HCT116 (cell line): ENCODE measurements at regions not wholly inside any gene's neighbourhood (a gene's known extent, or its start where the extent isn't known, plus 50 kb on each side); places are given as distances from the start of the nearest gene placed in this dataset.

Experiments
- ATAC-seq: fragments of 200-7000 bp; cut with Tn5 transposase; 2 replicates; pipeline ENCODE4 v1.9.1; 2020; ENCODE audit warnings: mild to moderate bottlenecking, moderate library complexity
- BruUV-seq: library from RNA; stranded (reverse); fragments of 400-500 nt; replicated peaks from 2 replicates; lab custom pipeline; 2021; lab: Mats Ljungman, UMichigan
- CTCF ChIA-PET: fragments of 300-600 bp; sonication (Branson Sonifier 250); formaldehyde crosslinking; loops from one replicate; lab custom pipeline; 2021; ENCODE audit warnings: antibody characterized with exemption; lab: Charles Lee
- POLR2A ChIA-PET: fragments of 300-600, 350-600 bp; sonication (Branson Sonifier 250); formaldehyde crosslinking; loops from one replicate; lab custom pipeline; 2021; ENCODE audit warnings: antibody characterized with exemption; lab: Charles Lee
- RAD21 ChIA-PET, 2 experiments: fragments of 300-600 bp; sonication (Branson Sonifier 250); formaldehyde crosslinking; loops; one replicate each; lab custom pipeline; 2023; ENCODE audit warnings: low total read pairs in 2 of 2; ENCODE audit not compliant: uncharacterized antibody in 2 of 2, unreplicated experiment in 2 of 2, low non-redundant PET in 1 of 2; lab: Charles Lee
- DNase-seq: peaks from one replicate; pipeline ENCODE4 v3.0.0-alpha.2; 2010; ENCODE audit warnings: low read depth, low spot score
- H2AFZ ChIP-seq: fragments of 200-600 bp; shearing (Covaris generic), sonication (generic); 2 replicates; pipeline ENCODE4 v1.6.1; 2017; ENCODE audit warnings: low read depth, mixed run types, mixed read lengths, antibody characterized with exemption, low read length; ENCODE audit not compliant: poor library complexity, severe bottlenecking
- H3K27ac ChIP-seq: 2 replicates; pipeline ENCODE4 v1.5.1; 2012; ENCODE audit warnings: low read depth, low read length
- H3K27me3 ChIP-seq: fragments of 200-600 bp; sonication (generic); 2 replicates; pipeline ENCODE4 v1.6.1; 2016; ENCODE audit warnings: mixed run types, low read length, mixed read lengths; ENCODE audit not compliant: insufficient read depth
- H3K36me3 ChIP-seq, 2 experiments: fragments of 200-500 bp in 1 of 2; fragments of 200-600 bp in 1 of 2; sonication (Bioruptor generic) in 1 of 2; sonication (generic) in 1 of 2; 2 replicates each; pipeline versions ENCODE4 v1.5.1 to v1.6.1; 2014 to 2016; ENCODE audit warnings: low read length in 2 of 2, inconsistent platforms in 1 of 2, mixed read lengths in 1 of 2, mixed run types in 1 of 2; ENCODE audit not compliant: insufficient read depth in 2 of 2, control insufficient read depth in 1 of 2
- H3K4me1 ChIP-seq, 2 experiments: fragments of 200-600 bp in 1 of 2; sonication (generic) in 1 of 2; 2 replicates each; pipeline versions ENCODE4 v1.5.1 to v1.6.1; 2012 to 2017; ENCODE audit warnings: low read length in 2 of 2, inconsistent platforms in 1 of 2, mild to moderate bottlenecking in 1 of 2, mixed read lengths in 1 of 2, mixed run types in 1 of 2, moderate library complexity in 1 of 2; ENCODE audit not compliant: insufficient read depth in 2 of 2, control insufficient read depth in 1 of 2
- H3K4me2 ChIP-seq: fragments of 200-600 bp; sonication (generic); 2 replicates; pipeline ENCODE4 v1.6.1; 2017; ENCODE audit warnings: mixed run types, low read length, mixed read lengths
- H3K4me3 ChIP-seq, 2 experiments: fragments of 200-600 bp in 1 of 2; sonication (generic) in 1 of 2; replicated peaks in 1 of 2; 2 replicates each; pipeline ENCODE4 v1.5.1; 2011 to 2016; ENCODE audit warnings: low read length in 2 of 2, control low read depth in 1 of 2, low read depth in 1 of 2, mild to moderate bottlenecking in 1 of 2, mixed read lengths in 1 of 2, mixed run types in 1 of 2
- H3K79me2 ChIP-seq: fragments of 200-600 bp; sonication (generic); 2 replicates; pipeline ENCODE4 v1.6.1; 2017; ENCODE audit warnings: mild to moderate bottlenecking, mixed run types, low read length, moderate library complexity, mixed read lengths; ENCODE audit not compliant: insufficient read depth
- H3K9ac ChIP-seq: fragments of 200-600 bp; sonication (generic); 2 replicates; pipeline ENCODE4 v1.6.1; 2016; ENCODE audit warnings: low read length, mixed read lengths
- H3K9me2 ChIP-seq: fragments of 200-600 bp; sonication (generic), shearing (Covaris generic); 2 replicates; pipeline ENCODE4 v1.6.1; 2017; ENCODE audit warnings: mixed run types, mild to moderate bottlenecking, moderate library complexity; ENCODE audit not compliant: insufficient read depth
- H3K9me3 ChIP-seq, 2 experiments: fragments of 200-500 bp in 1 of 2; fragments of 200-600 bp in 1 of 2; sonication (Bioruptor generic) in 1 of 2; sonication (generic) in 1 of 2; 2 replicates each; pipeline ENCODE4 v1.6.1; 2014 to 2017; ENCODE audit warnings: low read length in 2 of 2, mixed read lengths in 2 of 2, inconsistent platforms in 1 of 2, low read depth in 1 of 2, mild to moderate bottlenecking in 1 of 2, mixed run types in 1 of 2, moderate library complexity in 1 of 2; ENCODE audit not compliant: control insufficient read depth in 1 of 2, insufficient read depth in 1 of 2
- H4K20me1 ChIP-seq: fragments of 200-600 bp; sonication (generic), shearing (Covaris generic); 2 replicates; pipeline ENCODE4 v1.6.1; 2017; ENCODE audit warnings: mixed run types, mild to moderate bottlenecking, moderate library complexity; ENCODE audit not compliant: insufficient read depth
- CBX3 ChIP-seq: IDR thresholded peaks from 2 replicates; pipeline ENCODE4 v1.6.1; 2012; ENCODE audit warnings: low read depth
- CEBPB ChIP-seq: IDR thresholded peaks from 2 replicates; pipeline ENCODE4 v1.6.1; 2012; ENCODE audit warnings: low read depth
- EGR1 ChIP-seq: IDR thresholded peaks from 2 replicates; pipeline ENCODE4 v1.6.1; 2012; ENCODE audit warnings: low read depth
- ELF1 ChIP-seq: IDR thresholded peaks from 2 replicates; pipeline ENCODE4 v1.6.1; 2012; ENCODE audit warnings: low read depth, borderline replicate concordance
- EZH2 ChIP-seq: fragments of 200-600 bp; sonication (generic); IDR thresholded peaks from 2 replicates; pipeline ENCODE4 v1.6.1; 2017; ENCODE audit warnings: antibody characterized with exemption, mixed run types
- EZH2phosphoT487 ChIP-seq: fragments of 200-600 bp; IDR thresholded peaks from 2 replicates; pipeline ENCODE4 v1.6.1; 2018; ENCODE audit warnings: antibody characterized with exemption, borderline replicate concordance
- FOSL1 ChIP-seq: IDR thresholded peaks from 2 replicates; pipeline ENCODE4 v1.6.1; 2012; ENCODE audit warnings: low read depth
- POLR2A ChIP-seq: IDR thresholded peaks from 2 replicates; pipeline ENCODE4 v1.7.0; 2011; ENCODE audit warnings: borderline replicate concordance; ENCODE audit not compliant: insufficient read depth, insufficient read length; ENCODE audit errors: extremely low read depth
- POLR2AphosphoS5 ChIP-seq: IDR thresholded peaks from 2 replicates; pipeline ENCODE4 v1.6.1; 2011; ENCODE audit warnings: mild to moderate bottlenecking, low read depth, low read length, moderate library complexity
- SIN3A ChIP-seq: IDR thresholded peaks from 2 replicates; pipeline ENCODE4 v1.6.1; 2012; ENCODE audit warnings: low read depth
- SP1 ChIP-seq: IDR thresholded peaks from 2 replicates; pipeline ENCODE4 v1.6.1; 2012; ENCODE audit warnings: low read depth
- SRF ChIP-seq: IDR thresholded peaks from 2 replicates; pipeline ENCODE4 v1.6.1; 2012; ENCODE audit warnings: low read depth
- ZFX ChIP-seq: fragments of 450-650 bp; IDR thresholded peaks from 2 replicates; pipeline ENCODE4 v1.6.1; 2017
- intact Hi-C: fragments of 100-400 bp; cut with micrococcal nuclease; formaldehyde crosslinking; loops from 2 replicates; pipeline ENCODE4 v1.10.0; 2022
- TF ChIP-seq, protein P1 (sequence below): IDR thresholded peaks from 2 replicates; pipeline ENCODE4 v1.6.1; 2012; ENCODE audit warnings: low read depth
- TF ChIP-seq, protein P2 (sequence below), 3 experiments: fragments of 200-600 bp in 1 of 3; sonication (generic) in 1 of 3; IDR thresholded peaks in 2 of 3; conservative IDR thresholded peaks in 1 of 3; 2 replicates each; pipeline ENCODE4 v1.5.1; 2012 to 2017; ENCODE audit warnings: low read depth in 2 of 3, low read length in 2 of 3, antibody characterized with exemption in 1 of 3, borderline replicate concordance in 1 of 3, control low read depth in 1 of 3, mild to moderate bottlenecking in 1 of 3, mixed read lengths in 1 of 3, mixed run types in 1 of 3, moderate library complexity in 1 of 3; ENCODE audit not compliant: insufficient read depth in 1 of 3
- TF ChIP-seq, protein P3 (sequence below): IDR thresholded peaks from 2 replicates; pipeline ENCODE4 v1.6.1; 2011; ENCODE audit warnings: mild to moderate bottlenecking, low read length, moderate library complexity; ENCODE audit not compliant: insufficient replicate concordance; ENCODE audit errors: extremely low read depth
- TF ChIP-seq, protein P4 (sequence below): IDR thresholded peaks from 2 replicates; pipeline ENCODE4 v1.6.1; 2012

DNA sequence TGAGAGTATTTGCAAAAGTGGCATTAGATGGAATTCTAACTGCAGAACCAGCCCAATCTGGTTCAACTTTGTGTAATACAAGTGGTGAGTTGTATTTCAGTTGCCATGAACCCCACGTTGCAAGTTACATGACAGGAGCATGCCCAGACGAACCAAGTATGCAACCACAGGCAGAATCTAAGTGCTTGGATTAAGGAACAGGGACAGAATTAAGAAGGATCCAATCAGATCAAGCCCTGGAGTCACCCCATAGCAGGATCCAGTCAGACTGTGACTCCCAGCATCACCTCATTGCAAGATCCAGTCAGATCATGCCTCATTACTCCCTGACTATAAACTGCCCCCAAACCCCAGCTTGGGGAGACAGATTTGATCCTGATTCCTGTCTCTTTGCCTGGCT, 388.7 kb upstream of the NRP1 start:
- CTCF ChIA-PET: no interaction called here
- no peak for ATAC-seq
- Histone ChIP-seq H3K27me3 (no peaks in the 10 kb centered on the region), H3K36me3 (no peaks in the 10 kb centered on the region), H3K9me3 (no peaks in the 10 kb centered on the region), H3K4me2 (no peak overlapping the region), H3K4me3 (no peak overlapping the region), H3K27ac (no peak overlapping the region), H3K9ac (no peak overlapping the region), H4K20me1 (no peaks in the 10 kb centered on the region), H3K9me2 (no peaks in the 10 kb centered on the region), H3K4me1 (no peaks in the 10 kb centered on the region), H2AFZ (no peak overlapping the region), H3K79me2 (no peaks in the 10 kb centered on the region)
- BruUV-seq: no TSS peak
- POLR2A ChIA-PET: no interaction called here
- intact Hi-C loops: no loop called here
- TF ChIP-seq SP1 (no peak), SRF (no peak), EZH2phosphoT487 (no peak), FOSL1 (no peak), CEBPB (no peak), ZFX (no peak), ELF1 (no peak), EZH2 (no peak), POLR2A (no peak), POLR2AphosphoS5 (no peak), CBX3 (no peak), EGR1 (no peak), SIN3A (no peak)
- TF ChIP-seq, protein P1, sequence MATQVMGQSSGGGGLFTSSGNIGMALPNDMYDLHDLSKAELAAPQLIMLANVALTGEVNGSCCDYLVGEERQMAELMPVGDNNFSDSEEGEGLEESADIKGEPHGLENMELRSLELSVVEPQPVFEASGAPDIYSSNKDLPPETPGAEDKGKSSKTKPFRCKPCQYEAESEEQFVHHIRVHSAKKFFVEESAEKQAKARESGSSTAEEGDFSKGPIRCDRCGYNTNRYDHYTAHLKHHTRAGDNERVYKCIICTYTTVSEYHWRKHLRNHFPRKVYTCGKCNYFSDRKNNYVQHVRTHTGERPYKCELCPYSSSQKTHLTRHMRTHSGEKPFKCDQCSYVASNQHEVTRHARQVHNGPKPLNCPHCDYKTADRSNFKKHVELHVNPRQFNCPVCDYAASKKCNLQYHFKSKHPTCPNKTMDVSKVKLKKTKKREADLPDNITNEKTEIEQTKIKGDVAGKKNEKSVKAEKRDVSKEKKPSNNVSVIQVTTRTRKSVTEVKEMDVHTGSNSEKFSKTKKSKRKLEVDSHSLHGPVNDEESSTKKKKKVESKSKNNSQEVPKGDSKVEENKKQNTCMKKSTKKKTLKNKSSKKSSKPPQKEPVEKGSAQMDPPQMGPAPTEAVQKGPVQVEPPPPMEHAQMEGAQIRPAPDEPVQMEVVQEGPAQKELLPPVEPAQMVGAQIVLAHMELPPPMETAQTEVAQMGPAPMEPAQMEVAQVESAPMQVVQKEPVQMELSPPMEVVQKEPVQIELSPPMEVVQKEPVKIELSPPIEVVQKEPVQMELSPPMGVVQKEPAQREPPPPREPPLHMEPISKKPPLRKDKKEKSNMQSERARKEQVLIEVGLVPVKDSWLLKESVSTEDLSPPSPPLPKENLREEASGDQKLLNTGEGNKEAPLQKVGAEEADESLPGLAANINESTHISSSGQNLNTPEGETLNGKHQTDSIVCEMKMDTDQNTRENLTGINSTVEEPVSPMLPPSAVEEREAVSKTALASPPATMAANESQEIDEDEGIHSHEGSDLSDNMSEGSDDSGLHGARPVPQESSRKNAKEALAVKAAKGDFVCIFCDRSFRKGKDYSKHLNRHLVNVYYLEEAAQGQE: no peak
- TF ChIP-seq, protein P2, sequence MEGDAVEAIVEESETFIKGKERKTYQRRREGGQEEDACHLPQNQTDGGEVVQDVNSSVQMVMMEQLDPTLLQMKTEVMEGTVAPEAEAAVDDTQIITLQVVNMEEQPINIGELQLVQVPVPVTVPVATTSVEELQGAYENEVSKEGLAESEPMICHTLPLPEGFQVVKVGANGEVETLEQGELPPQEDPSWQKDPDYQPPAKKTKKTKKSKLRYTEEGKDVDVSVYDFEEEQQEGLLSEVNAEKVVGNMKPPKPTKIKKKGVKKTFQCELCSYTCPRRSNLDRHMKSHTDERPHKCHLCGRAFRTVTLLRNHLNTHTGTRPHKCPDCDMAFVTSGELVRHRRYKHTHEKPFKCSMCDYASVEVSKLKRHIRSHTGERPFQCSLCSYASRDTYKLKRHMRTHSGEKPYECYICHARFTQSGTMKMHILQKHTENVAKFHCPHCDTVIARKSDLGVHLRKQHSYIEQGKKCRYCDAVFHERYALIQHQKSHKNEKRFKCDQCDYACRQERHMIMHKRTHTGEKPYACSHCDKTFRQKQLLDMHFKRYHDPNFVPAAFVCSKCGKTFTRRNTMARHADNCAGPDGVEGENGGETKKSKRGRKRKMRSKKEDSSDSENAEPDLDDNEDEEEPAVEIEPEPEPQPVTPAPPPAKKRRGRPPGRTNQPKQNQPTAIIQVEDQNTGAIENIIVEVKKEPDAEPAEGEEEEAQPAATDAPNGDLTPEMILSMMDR (IDR thresholded peaks at IDR 0.05 in 2 of 3, conservative IDR thresholded peaks at IDR 0.05 in 1 of 3; ENCODE audit: borderline replicate concordance in 1 of 3, insufficient read depth in 1 of 3, low read depth in 2 of 3, low read length in 2 of 3): no peak
- TF ChIP-seq, protein P3, sequence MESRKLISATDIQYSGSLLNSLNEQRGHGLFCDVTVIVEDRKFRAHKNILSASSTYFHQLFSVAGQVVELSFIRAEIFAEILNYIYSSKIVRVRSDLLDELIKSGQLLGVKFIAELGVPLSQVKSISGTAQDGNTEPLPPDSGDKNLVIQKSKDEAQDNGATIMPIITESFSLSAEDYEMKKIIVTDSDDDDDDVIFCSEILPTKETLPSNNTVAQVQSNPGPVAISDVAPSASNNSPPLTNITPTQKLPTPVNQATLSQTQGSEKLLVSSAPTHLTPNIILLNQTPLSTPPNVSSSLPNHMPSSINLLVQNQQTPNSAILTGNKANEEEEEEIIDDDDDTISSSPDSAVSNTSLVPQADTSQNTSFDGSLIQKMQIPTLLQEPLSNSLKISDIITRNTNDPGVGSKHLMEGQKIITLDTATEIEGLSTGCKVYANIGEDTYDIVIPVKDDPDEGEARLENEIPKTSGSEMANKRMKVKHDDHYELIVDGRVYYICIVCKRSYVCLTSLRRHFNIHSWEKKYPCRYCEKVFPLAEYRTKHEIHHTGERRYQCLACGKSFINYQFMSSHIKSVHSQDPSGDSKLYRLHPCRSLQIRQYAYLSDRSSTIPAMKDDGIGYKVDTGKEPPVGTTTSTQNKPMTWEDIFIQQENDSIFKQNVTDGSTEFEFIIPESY: no peak
- TF ChIP-seq, protein P4, sequence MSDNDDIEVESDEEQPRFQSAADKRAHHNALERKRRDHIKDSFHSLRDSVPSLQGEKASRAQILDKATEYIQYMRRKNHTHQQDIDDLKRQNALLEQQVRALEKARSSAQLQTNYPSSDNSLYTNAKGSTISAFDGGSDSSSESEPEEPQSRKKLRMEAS: no peak
- RAD21 ChIA-PET: no interaction called here
- no peak for DNase-seq
